ENCODE measurements at regions not wholly inside any gene's neighbourhood (a gene's known extent, or its start where the extent isn't known, plus 50 kb on each side); places are given as distances from the start of the nearest gene placed in this dataset.

DNA sequence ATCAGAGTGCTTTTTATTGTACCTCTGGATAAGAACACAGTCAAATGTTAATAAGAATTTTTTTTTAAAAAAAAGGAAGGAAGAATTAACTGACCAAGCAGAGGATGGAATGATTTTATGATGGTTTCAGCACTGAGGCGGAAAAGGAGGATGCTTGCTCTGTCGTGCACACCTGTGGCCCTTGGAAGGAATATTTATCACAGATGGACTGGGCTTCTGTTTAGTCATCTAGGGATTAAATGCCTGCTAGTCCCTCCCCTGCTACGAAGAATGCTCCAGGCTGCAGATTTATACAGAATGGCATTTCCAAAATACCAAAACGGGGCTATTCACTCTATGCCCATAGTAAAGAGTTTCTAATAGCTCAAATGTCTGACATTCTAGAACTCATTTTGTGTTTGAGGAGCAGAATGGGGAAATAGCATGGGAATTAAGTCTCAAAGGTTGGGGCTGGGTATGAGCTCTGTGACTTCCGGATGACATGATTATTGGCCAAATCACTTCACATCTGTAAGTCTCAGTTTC, 92.8 kb upstream of the BCL6 start:
- no peaks in the 10 kb centered on the region for H3K27me3 ChIP-seq (ENCODE audit: insufficient read depth, low read length)
- intact Hi-C loops (cut with micrococcal nuclease), result no loop called here
- CTCF ChIA-PET, result no interaction called here
- no TSS peak for BruUV-seq (replicated peaks)
- no peaks in the 10 kb centered on the region for H3K36me3 ChIP-seq (ENCODE audit: control insufficient read depth in 1 of 2, insufficient read depth in 2 of 2, low read length in 2 of 2)
- no peak for DNase-seq (ENCODE audit: low read depth, low spot score)
- no peak for ATAC-seq
- peaks cover 0 to 3% of the 10 kb centered on the region in 2 experiments; a peak in 1 of 4 replicates for H3K4me1 ChIP-seq (ENCODE audit: control insufficient read depth in 1 of 2, insufficient read depth in 2 of 2, low read length in 2 of 2)
- no peaks in the 10 kb centered on the region for H4K20me1 ChIP-seq (ENCODE audit: insufficient read depth)
- RAD21 ChIA-PET (ENCODE audit: low non-redundant PET in 1 of 2, low total read pairs in 2 of 2, uncharacterized antibody in 2 of 2, unreplicated experiment in 2 of 2), result no interaction called here
- no peak overlapping the region for H3K9ac ChIP-seq (ENCODE audit: low read length)
- H2AFZ ChIP-seq (ENCODE audit: low read depth, low read length, poor library complexity, severe bottlenecking), result no peak overlapping the region
- no peaks in the 10 kb centered on the region for H3K79me2 ChIP-seq (ENCODE audit: insufficient read depth, low read length)
- no peak for TF ChIP-seq POLR2A (IDR thresholded peaks at IDR 0.05; ENCODE audit: borderline replicate concordance, extremely low read depth, insufficient read depth, insufficient read length)
- no peak overlapping the region for H3K27ac ChIP-seq (ENCODE audit: low read depth, low read length)
- H3K9me3 ChIP-seq (ENCODE audit: control insufficient read depth in 1 of 2, insufficient read depth in 1 of 2, low read depth in 1 of 2, low read length in 2 of 2), result no peaks in the 10 kb centered on the region
- POLR2A ChIA-PET, result no interaction called here
- H3K4me2 ChIP-seq (ENCODE audit: low read length), result no peak overlapping the region
- H3K4me3 ChIP-seq (replicated peaks in 1 of 2; ENCODE audit: low read depth in 1 of 2, low read length in 2 of 2), result no peak overlapping the region
- no peaks in the 10 kb centered on the region for H3K9me2 ChIP-seq (ENCODE audit: insufficient read depth)

DNA sequence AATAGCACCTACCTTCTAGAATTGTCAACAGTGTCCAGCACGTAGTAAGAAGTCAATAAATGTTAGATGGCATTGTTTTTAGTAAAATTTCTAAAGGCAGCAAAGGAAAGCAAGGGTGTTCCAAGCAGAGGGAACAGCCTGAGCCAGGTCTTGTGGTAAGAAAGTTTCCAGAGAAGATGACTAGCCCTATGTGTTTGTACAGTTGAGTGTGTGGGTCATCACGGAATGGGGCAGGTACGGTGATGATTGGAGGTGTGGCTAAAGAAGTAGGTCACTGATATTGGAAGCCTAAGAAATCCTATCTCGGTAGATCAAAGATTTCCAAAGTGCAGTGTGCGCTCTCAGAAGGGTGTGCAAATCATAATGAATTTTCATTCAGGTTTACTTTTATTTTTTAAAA, 94.2 kb upstream of the BCL6 start:
- H3K36me3 ChIP-seq (ENCODE audit: control insufficient read depth in 1 of 2, insufficient read depth in 2 of 2, low read length in 2 of 2), result no peaks in the 10 kb centered on the region
- H3K27me3 ChIP-seq (ENCODE audit: insufficient read depth, low read length), result no peaks in the 10 kb centered on the region
- RAD21 ChIA-PET (ENCODE audit: low non-redundant PET in 1 of 2, low total read pairs in 2 of 2, uncharacterized antibody in 2 of 2, unreplicated experiment in 2 of 2), result no interaction called here
- H4K20me1 ChIP-seq (ENCODE audit: insufficient read depth), result no peaks in the 10 kb centered on the region
- CTCF ChIA-PET, result no interaction called here
- no peak for ATAC-seq
- H3K4me2 ChIP-seq (ENCODE audit: low read length), result no peak overlapping the region
- no peak overlapping the region for H3K4me3 ChIP-seq (replicated peaks in 1 of 2; ENCODE audit: low read depth in 1 of 2, low read length in 2 of 2)
- peaks cover 0 to 3% of the 10 kb centered on the region in 2 experiments; a peak in 1 of 4 replicates for H3K4me1 ChIP-seq (ENCODE audit: control insufficient read depth in 1 of 2, insufficient read depth in 2 of 2, low read length in 2 of 2)
- H3K9me3 ChIP-seq (ENCODE audit: control insufficient read depth in 1 of 2, insufficient read depth in 1 of 2, low read depth in 1 of 2, low read length in 2 of 2), result no peaks in the 10 kb centered on the region
- POLR2A ChIA-PET, result no interaction called here
- DNase-seq (ENCODE audit: low read depth, low spot score), result no peak
- no peaks in the 10 kb centered on the region for H3K79me2 ChIP-seq (ENCODE audit: insufficient read depth, low read length)
- no peaks in the 10 kb centered on the region for H3K9me2 ChIP-seq (ENCODE audit: insufficient read depth)
- TF ChIP-seq, protein P1, sequence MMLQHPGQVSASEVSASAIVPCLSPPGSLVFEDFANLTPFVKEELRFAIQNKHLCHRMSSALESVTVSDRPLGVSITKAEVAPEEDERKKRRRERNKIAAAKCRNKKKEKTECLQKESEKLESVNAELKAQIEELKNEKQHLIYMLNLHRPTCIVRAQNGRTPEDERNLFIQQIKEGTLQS (IDR thresholded peaks at IDR 0.05), result no peak
- TF ChIP-seq, protein P2, sequence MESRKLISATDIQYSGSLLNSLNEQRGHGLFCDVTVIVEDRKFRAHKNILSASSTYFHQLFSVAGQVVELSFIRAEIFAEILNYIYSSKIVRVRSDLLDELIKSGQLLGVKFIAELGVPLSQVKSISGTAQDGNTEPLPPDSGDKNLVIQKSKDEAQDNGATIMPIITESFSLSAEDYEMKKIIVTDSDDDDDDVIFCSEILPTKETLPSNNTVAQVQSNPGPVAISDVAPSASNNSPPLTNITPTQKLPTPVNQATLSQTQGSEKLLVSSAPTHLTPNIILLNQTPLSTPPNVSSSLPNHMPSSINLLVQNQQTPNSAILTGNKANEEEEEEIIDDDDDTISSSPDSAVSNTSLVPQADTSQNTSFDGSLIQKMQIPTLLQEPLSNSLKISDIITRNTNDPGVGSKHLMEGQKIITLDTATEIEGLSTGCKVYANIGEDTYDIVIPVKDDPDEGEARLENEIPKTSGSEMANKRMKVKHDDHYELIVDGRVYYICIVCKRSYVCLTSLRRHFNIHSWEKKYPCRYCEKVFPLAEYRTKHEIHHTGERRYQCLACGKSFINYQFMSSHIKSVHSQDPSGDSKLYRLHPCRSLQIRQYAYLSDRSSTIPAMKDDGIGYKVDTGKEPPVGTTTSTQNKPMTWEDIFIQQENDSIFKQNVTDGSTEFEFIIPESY (IDR thresholded peaks at IDR 0.05; ENCODE audit: extremely low read depth, insufficient replicate concordance, low read length), result no peak
- intact Hi-C loops (cut with micrococcal nuclease), result no loop called here
- no peak overlapping the region for H3K9ac ChIP-seq (ENCODE audit: low read length)
- no peak overlapping the region for H2AFZ ChIP-seq (ENCODE audit: low read depth, low read length, poor library complexity, severe bottlenecking)
- H3K27ac ChIP-seq (ENCODE audit: low read depth, low read length), result no peak overlapping the region
- BruUV-seq (replicated peaks), result no TSS peak

Data from HCT116 (cell line).